ENCODE measurements at regions not wholly inside any gene's neighbourhood (a gene's known extent, or its start where the extent isn't known, plus 50 kb on each side); places are given as distances from the start of the nearest gene placed in this dataset.

DNA sequence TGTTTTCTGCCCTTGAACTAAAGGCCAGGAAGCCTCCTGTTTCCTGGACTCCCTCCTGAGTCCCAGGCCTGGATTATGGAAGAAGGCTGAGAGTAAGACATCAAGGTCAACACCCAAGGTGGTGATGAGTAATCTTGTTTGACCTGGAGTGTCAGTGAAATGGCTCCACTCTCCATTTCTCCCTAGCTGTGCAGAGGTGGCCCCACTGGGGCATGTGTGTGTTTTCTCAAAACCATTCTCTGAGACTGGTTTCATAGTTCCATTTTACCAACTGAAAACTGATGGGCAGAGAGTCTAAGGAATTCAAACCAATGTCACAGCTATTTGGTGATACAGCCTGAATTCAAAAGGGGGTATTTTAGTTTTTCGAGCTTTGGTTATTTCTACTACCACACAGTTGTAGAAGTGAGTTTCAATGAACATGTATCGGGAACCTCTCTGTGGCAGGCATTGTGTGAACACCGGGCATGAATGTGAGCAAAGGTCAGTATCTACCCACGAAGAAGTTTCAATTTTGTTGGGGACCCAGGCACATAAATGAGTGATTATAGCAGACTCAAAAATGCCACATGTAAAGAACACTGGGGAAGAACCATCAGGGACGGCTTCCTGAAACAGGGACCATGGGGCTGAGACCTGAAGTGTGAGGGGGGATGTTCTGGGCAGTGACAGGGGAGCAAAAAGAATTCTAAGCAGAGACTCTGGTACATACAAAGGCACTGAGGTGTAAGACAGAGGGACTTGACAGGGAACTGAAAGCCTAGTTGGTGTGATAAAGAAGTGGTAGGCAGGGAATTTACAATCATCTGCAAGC is 269.6 kb upstream of the KLF4 start:
- Histone ChIP-seq H3K79me2 (ENCODE audit: control insufficient read depth, low read length) (no peaks in the 10 kb centered on the region), H3K4me3 (ENCODE audit: low read length) (no peak overlapping the region), H3K4me1 (ENCODE audit: control insufficient read depth, low read length) (no peaks in the 10 kb centered on the region), H3F3A (ENCODE audit: control insufficient read depth, insufficient read depth) (no peaks in the 10 kb centered on the region), H3K9me2 (replicated peaks; ENCODE audit: control insufficient read depth, low read length) (no peaks in the 10 kb centered on the region), H3K27ac (ENCODE audit: low read depth, low read length) (no peak overlapping the region), H3K9me3 (ENCODE audit: control insufficient read depth, insufficient read depth, low read length) (no peaks in the 10 kb centered on the region), H4K20me1 (ENCODE audit: control insufficient read depth, insufficient read depth, low read depth, low read length) (no peaks in the 10 kb centered on the region), H3K27me3 (ENCODE audit: control insufficient read depth, low read length) (no peaks in the 10 kb centered on the region), H3K4me2 (ENCODE audit: low read length) (no peak overlapping the region), H3K36me3 (ENCODE audit: control insufficient read depth, low read length) (no peaks in the 10 kb centered on the region)
- TF ChIP-seq, protein P1, sequence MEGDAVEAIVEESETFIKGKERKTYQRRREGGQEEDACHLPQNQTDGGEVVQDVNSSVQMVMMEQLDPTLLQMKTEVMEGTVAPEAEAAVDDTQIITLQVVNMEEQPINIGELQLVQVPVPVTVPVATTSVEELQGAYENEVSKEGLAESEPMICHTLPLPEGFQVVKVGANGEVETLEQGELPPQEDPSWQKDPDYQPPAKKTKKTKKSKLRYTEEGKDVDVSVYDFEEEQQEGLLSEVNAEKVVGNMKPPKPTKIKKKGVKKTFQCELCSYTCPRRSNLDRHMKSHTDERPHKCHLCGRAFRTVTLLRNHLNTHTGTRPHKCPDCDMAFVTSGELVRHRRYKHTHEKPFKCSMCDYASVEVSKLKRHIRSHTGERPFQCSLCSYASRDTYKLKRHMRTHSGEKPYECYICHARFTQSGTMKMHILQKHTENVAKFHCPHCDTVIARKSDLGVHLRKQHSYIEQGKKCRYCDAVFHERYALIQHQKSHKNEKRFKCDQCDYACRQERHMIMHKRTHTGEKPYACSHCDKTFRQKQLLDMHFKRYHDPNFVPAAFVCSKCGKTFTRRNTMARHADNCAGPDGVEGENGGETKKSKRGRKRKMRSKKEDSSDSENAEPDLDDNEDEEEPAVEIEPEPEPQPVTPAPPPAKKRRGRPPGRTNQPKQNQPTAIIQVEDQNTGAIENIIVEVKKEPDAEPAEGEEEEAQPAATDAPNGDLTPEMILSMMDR (IDR thresholded peaks at IDR 0.05; ENCODE audit: low read depth, low read length, poor library complexity, severe bottlenecking), result no peak
- TF ChIP-seq EZH2phosphoT487 (IDR thresholded peaks at IDR 0.05; ENCODE audit: borderline replicate concordance, low read length), result no peak

DNA sequence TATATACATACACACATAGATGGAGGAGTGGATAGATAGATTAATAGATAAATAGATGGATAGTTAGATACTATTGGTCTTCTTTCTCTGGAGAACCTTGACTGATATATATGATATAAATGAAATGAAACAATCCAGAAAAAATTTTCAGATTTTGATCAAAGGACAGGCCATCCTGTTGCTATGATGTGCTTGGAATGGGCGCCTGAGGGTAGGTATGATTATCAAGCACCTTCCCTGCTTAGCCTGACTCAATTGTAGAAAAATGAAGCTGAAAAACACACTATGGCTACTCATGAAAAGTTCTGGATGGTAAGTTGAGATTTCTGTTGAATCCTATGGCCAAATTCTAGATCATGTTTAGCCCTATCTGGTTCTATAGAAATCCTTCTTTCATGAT is 266.5 kb upstream of the KLF4 start:
- Histone ChIP-seq H3K27ac (ENCODE audit: low read depth, low read length) (no peak overlapping the region), H3K4me1 (ENCODE audit: control insufficient read depth, low read length) (no peaks in the 10 kb centered on the region)

DNA sequence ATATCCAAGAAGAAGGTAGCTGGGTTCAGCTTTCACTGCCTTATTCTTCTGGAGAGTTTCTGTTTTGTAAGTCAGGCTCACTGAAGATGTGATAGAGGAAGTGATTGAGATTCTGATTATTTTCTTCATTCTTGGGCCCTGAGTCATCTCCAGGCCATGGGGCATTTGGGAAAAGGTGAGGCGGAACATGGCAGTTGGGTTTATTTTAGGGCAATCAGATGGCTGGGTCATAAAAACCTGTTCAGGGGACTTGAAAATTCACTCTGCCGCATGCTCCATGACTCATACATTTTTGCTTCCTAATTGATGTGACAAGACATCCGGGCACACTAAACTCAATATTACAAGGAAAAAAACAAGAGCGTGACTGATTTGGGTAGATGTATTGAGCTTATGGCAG is 265.7 kb upstream of the KLF4 start:
- no peaks in the 10 kb centered on the region for H3K9me2 ChIP-seq (replicated peaks; ENCODE audit: control insufficient read depth, low read length)
- no peaks in the 10 kb centered on the region for H4K20me1 ChIP-seq (ENCODE audit: control insufficient read depth, insufficient read depth, low read depth, low read length)
- no peaks in the 10 kb centered on the region for H3K4me1 ChIP-seq (ENCODE audit: control insufficient read depth, low read length)
- no peaks in the 10 kb centered on the region for H3K27me3 ChIP-seq (ENCODE audit: control insufficient read depth, low read length)
- H3K4me3 ChIP-seq (ENCODE audit: low read length), result no peak overlapping the region
- no peak overlapping the region for H3K4me2 ChIP-seq (ENCODE audit: low read length)
- no peak overlapping the region for H3K27ac ChIP-seq (ENCODE audit: low read depth, low read length)
- H3F3A ChIP-seq (ENCODE audit: control insufficient read depth, insufficient read depth), result no peaks in the 10 kb centered on the region
- H3K9me3 ChIP-seq (ENCODE audit: control insufficient read depth, insufficient read depth, low read length), result no peaks in the 10 kb centered on the region
- no peaks in the 10 kb centered on the region for H3K36me3 ChIP-seq (ENCODE audit: control insufficient read depth, low read length)
- H3K79me2 ChIP-seq (ENCODE audit: control insufficient read depth, low read length), result no peaks in the 10 kb centered on the region
- no peak for TF ChIP-seq EZH2phosphoT487 (IDR thresholded peaks at IDR 0.05; ENCODE audit: borderline replicate concordance, low read length)
- TF ChIP-seq, protein P1 (IDR thresholded peaks at IDR 0.05; ENCODE audit: low read depth, low read length, poor library complexity, severe bottlenecking), result no peak

More for the DNA sequence above, 266.5 kb upstream of the KLF4 start:
- Histone ChIP-seq H3K27me3 (ENCODE audit: control insufficient read depth, low read length) (no peaks in the 10 kb centered on the region), H3K9me2 (replicated peaks; ENCODE audit: control insufficient read depth, low read length) (no peaks in the 10 kb centered on the region), H3K36me3 (ENCODE audit: control insufficient read depth, low read length) (no peaks in the 10 kb centered on the region), H3F3A (ENCODE audit: control insufficient read depth, insufficient read depth) (no peaks in the 10 kb centered on the region), H3K4me3 (ENCODE audit: low read length) (no peak overlapping the region), H4K20me1 (ENCODE audit: control insufficient read depth, insufficient read depth, low read depth, low read length) (no peaks in the 10 kb centered on the region), H3K79me2 (ENCODE audit: control insufficient read depth, low read length) (no peaks in the 10 kb centered on the region), H3K9me3 (ENCODE audit: control insufficient read depth, insufficient read depth, low read length) (no peaks in the 10 kb centered on the region), H3K4me2 (ENCODE audit: low read length) (no peak overlapping the region)
- TF ChIP-seq, protein P1 (IDR thresholded peaks at IDR 0.05; ENCODE audit: low read depth, low read length, poor library complexity, severe bottlenecking), result no peak
- TF ChIP-seq EZH2phosphoT487 (IDR thresholded peaks at IDR 0.05; ENCODE audit: borderline replicate concordance, low read length), result no peak
